ENCODE measurements at regions not wholly inside any gene's neighbourhood (a gene's known extent, or its start where the extent isn't known, plus 50 kb on each side); places are given as distances from the start of the nearest gene placed in this dataset.
"Not testable (repeated sequence)": the region's sequence is repeated elsewhere in the genome, so short reads cannot be mapped to it uniquely, and the experiment has no call there.

GRCh38 chr4:173475751-173476150 is 54.3 kb downstream of the HAND2 start:
- H3K36me3 Mint-ChIP-seq = no peaks in the 10 kb centered on the region
- H3K4me1 Mint-ChIP-seq (ENCODE audit: low read depth) = no peaks in the 10 kb centered on the region
- POLR2A ChIA-PET = no interaction called here
- DNase-seq = no peak
- H3K27me3 Mint-ChIP-seq = no peaks in the 10 kb centered on the region
- no peak overlapping the region for H3K27ac Mint-ChIP-seq
- H3K9me3 Mint-ChIP-seq = no peaks in the 10 kb centered on the region
- no peak overlapping the region for H3K4me3 Mint-ChIP-seq
- intact Hi-C loops (cut with micrococcal nuclease) = no loop called here
- CTCF ChIA-PET = no interaction called here

GRCh38 chr4:173469622-173470021 is 60.4 kb downstream of the HAND2 start:
- Mint-ChIP-seq H3K9me3 (no peaks in the 10 kb centered on the region), H3K36me3 (no peaks in the 10 kb centered on the region), H3K27me3 (no peaks in the 10 kb centered on the region), H3K27ac (no peak overlapping the region), H3K4me1 (ENCODE audit: low read depth) (no peaks in the 10 kb centered on the region), H3K4me3 (no peak overlapping the region)
- intact Hi-C loops (cut with micrococcal nuclease) = no loop called here
- ChIA-PET CTCF (no interaction called here), POLR2A (no interaction called here)
- DNase-seq = no peak

DNA sequence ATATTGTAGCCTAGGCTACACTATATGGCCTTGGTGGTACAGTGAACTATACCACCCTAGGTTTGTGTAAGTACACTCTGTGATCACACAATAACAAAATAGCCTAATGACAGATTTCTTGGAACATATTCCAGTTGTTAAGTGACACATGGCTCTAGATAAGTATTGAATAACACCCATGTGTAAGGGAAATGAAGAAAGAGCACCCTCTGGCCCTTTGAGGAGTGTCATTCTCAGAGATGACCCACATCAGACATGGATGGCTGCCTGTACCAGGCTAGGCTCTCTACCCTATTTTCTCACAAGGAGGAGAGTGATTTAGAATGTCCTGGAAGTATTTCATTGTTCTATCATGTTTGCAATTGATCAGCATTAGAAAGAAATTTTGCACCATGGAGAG is 61.7 kb downstream of the HAND2 start:
- Mint-ChIP-seq H3K4me3 (no peak overlapping the region), H3K9me3 (no peaks in the 10 kb centered on the region), H3K27ac (no peak overlapping the region), H3K4me1 (ENCODE audit: low read depth) (no peaks in the 10 kb centered on the region), H3K36me3 (no peaks in the 10 kb centered on the region), H3K27me3 (no peaks in the 10 kb centered on the region)
- ChIA-PET CTCF (no interaction called here), POLR2A (no interaction called here)
- no peak for DNase-seq
- intact Hi-C loops (cut with micrococcal nuclease) = no loop called here

DNA sequence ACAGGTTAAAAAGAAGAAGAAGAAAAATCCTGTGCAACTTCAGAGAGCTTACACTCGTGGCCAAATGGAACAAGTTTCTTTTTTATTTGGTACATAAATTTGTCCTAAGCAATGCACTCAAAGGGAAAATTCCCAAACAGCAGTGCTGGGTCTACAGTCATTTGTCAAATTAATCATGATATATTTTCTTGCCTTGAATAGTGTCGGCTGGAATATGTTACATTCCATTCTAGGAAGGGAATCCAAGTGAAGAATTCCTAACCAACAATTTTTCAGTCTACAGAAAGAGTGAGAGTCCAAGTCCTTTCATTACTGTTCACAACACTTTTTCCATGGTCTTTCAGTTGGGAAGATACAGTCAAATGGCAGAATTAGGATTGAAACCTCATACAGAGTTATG is 63.9 kb downstream of the HAND2 start:
- H3K27ac Mint-ChIP-seq = no peak overlapping the region
- POLR2A ChIA-PET = no interaction called here
- no peaks in the 10 kb centered on the region for H3K36me3 Mint-ChIP-seq

DNA sequence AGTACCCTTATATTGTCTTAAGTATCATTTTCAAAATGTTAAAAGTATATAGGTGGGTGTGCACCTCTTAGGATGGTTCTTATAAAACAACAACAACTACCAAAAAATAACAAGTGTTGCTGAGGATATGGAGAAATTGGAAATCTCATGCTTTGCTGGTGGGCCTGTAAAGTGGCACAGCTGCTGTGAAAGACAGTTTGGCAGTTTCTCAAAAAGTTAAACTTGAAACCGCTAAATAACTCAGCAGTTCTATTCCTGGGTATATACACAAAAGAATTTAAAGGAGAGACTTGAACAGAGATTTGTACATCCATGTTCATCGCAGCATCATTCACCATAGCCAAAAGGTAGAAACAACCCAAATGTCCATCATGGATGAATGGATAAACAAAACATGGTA is 65.5 kb downstream of the HAND2 start:
- DNase-seq = no peak
- no peak overlapping the region for H3K4me3 Mint-ChIP-seq
- H3K4me1 Mint-ChIP-seq (ENCODE audit: low read depth) = no peaks in the 10 kb centered on the region
- intact Hi-C loops (cut with micrococcal nuclease) = no loop called here
- ChIA-PET CTCF (no interaction called here), POLR2A (no interaction called here)
- H3K27me3 Mint-ChIP-seq = no peaks in the 10 kb centered on the region
- no peak overlapping the region for H3K27ac Mint-ChIP-seq
- no peaks in the 10 kb centered on the region for H3K9me3 Mint-ChIP-seq
- no peaks in the 10 kb centered on the region for H3K36me3 Mint-ChIP-seq

More for the DNA sequence above, 63.9 kb downstream of the HAND2 start:
- H3K4me3 Mint-ChIP-seq = no peak overlapping the region
- no peaks in the 10 kb centered on the region for H3K27me3 Mint-ChIP-seq
- CTCF ChIA-PET = interaction anchor here (1.0 kb wide), 1 partner anchor 47 kb away, joined by 3 read pairs; no protein-coding TSS in a partner anchor
- intact Hi-C loops (cut with micrococcal nuclease) = no loop called here
- H3K9me3 Mint-ChIP-seq = no peaks in the 10 kb centered on the region
- no peaks in the 10 kb centered on the region for H3K4me1 Mint-ChIP-seq (ENCODE audit: low read depth)
- no peak for DNase-seq

- no peaks in the 10 kb centered on the region for H3K27me3 Mint-ChIP-seq
- ChIA-PET POLR2A (no interaction called here), CTCF (no interaction called here)
- DNase-seq = no peak
- H3K36me3 Mint-ChIP-seq = no peaks in the 10 kb centered on the region
- intact Hi-C loops (cut with micrococcal nuclease) = no loop called here
- no peaks in the 10 kb centered on the region for H3K9me3 Mint-ChIP-seq
- no peaks in the 10 kb centered on the region for H3K4me1 Mint-ChIP-seq (ENCODE audit: low read depth)
- H3K27ac Mint-ChIP-seq = no peak overlapping the region
- H3K4me3 Mint-ChIP-seq = no peak overlapping the region
Observed at GRCh38 chr4:173463816-173464215, 64.9 kb upstream of the SCRG1 start.

- intact Hi-C loops (cut with micrococcal nuclease) = no loop called here
- H3K27me3 Mint-ChIP-seq = no peaks in the 10 kb centered on the region
- POLR2A ChIA-PET = no interaction called here
- DNase-seq = no peak
- no peaks in the 10 kb centered on the region for H3K9me3 Mint-ChIP-seq
- no peak overlapping the region for H3K27ac Mint-ChIP-seq
- H3K4me3 Mint-ChIP-seq = no peak overlapping the region
- H3K36me3 Mint-ChIP-seq = no peaks in the 10 kb centered on the region
- CTCF ChIA-PET = interaction anchor here (0.6 kb wide), 1 partner anchor 293 kb away, joined by 3 read pairs; no protein-coding TSS in a partner anchor
- H3K4me1 Mint-ChIP-seq (ENCODE audit: low read depth) = no peaks in the 10 kb centered on the region
Observed at GRCh38 chr4:173461170-173461569, 62.3 kb upstream of the SCRG1 start.

GRCh38 chr4:173459857-173460256 is 60.9 kb upstream of the SCRG1 start:
- CTCF ChIA-PET = no interaction called here
- Mint-ChIP-seq H3K27me3 (no peaks in the 10 kb centered on the region), H3K4me1 (ENCODE audit: low read depth) (no peaks in the 10 kb centered on the region), H3K4me3 (no peak overlapping the region), H3K27ac (no peak overlapping the region), H3K9me3 (no peaks in the 10 kb centered on the region), H3K36me3 (no peaks in the 10 kb centered on the region)
- intact Hi-C loops (cut with micrococcal nuclease) = no loop called here
- POLR2A ChIA-PET = no interaction called here
- no peak for DNase-seq

DNA sequence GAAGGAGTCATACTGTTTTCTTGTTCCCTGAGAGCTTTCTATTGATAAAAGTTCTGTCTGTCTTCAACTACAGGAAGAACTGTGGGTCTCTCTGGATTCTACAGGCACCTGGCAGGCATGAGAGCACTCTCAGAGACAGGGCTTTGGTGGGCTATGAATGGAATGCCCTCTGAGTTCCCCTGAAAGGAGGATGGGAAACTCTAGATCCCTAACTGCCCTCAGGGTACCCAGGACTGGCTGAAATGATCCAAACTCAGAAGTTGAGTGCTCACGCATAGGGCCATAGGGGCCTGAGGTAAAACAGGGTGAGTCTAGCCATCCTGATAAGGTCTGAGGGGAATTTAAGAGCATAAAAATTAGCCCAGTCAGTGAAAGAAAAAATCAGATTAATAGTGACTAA is 59.0 kb upstream of the SCRG1 start:
- H3K4me1 Mint-ChIP-seq (ENCODE audit: low read depth) = no peaks in the 10 kb centered on the region
- no peaks in the 10 kb centered on the region for H3K9me3 Mint-ChIP-seq
- H3K4me3 Mint-ChIP-seq = no peak overlapping the region
- ChIA-PET POLR2A (no interaction called here), CTCF (no interaction called here)
- H3K27ac Mint-ChIP-seq = no peak overlapping the region
- no peaks in the 10 kb centered on the region for H3K36me3 Mint-ChIP-seq
- no peak for DNase-seq
- intact Hi-C loops (cut with micrococcal nuclease) = no loop called here
- H3K27me3 Mint-ChIP-seq = no peaks in the 10 kb centered on the region

GRCh38 chr4:173451435-173451834 is 52.5 kb upstream of the SCRG1 start:
- H3K4me1 Mint-ChIP-seq (ENCODE audit: low read depth); H3K36me3 Mint-ChIP-seq; H3K4me3 Mint-ChIP-seq; intact Hi-C loops (cut with micrococcal nuclease); DNase-seq; POLR2A ChIA-PET; H3K27me3 Mint-ChIP-seq; H3K27ac Mint-ChIP-seq; H3K9me3 Mint-ChIP-seq: not testable (repeated sequence)
- CTCF ChIA-PET = interaction anchor here (1.3 to 1.8 kb wide), 2 partner anchors 31 to 43 kb away, joined by 4 read pairs; no protein-coding TSS in a partner anchor

DNA sequence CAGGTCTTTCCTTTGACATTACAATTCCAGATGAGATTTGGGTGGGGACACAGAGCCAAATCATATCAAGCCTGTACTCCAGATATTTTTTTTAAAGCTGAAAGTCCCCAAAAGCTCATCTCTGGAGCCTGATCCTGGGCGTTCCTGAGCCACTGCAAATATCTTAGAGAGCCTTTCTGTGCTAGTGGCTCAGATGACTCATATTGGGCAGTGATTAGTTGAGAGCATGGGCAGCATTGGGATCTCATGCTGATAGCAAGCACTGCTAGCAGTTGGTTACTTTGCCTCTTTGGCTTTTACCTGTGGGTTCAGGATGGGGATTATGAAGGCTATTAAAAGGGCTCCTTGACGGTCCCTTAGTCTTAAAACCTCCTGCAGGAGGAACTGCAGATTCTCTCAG is 51.4 kb upstream of the SCRG1 start:
- intact Hi-C loops (cut with micrococcal nuclease) = no loop called here
- no peak overlapping the region for H3K27ac Mint-ChIP-seq

GRCh38 chr4:173449380-173449717 is 50.4 kb upstream of the SCRG1 start:
- POLR2A ChIA-PET = no interaction called here
- no peaks in the 10 kb centered on the region for H3K36me3 Mint-ChIP-seq
- intact Hi-C loops (cut with micrococcal nuclease) = no loop called here

More for the DNA sequence above, 51.4 kb upstream of the SCRG1 start:
- Mint-ChIP-seq H3K4me3 (no peak overlapping the region), H3K36me3 (no peaks in the 10 kb centered on the region), H3K9me3 (no peaks in the 10 kb centered on the region), H3K27me3 (no peaks in the 10 kb centered on the region), H3K4me1 (ENCODE audit: low read depth) (no peaks in the 10 kb centered on the region)
- ChIA-PET POLR2A (no interaction called here), CTCF (interaction anchor here (1.3 to 1.8 kb wide), 2 partner anchors 30 to 44 kb away, joined by 4 read pairs; no protein-coding TSS in a partner anchor)
- DNase-seq = no peak

GRCh38 chr4:173448608-173449379 is 49.9 kb upstream of the SCRG1 start:
- POLR2A ChIA-PET = no interaction called here
- intact Hi-C loops (cut with micrococcal nuclease) = no loop called here
- Mint-ChIP-seq H3K27me3 (no peaks in the 10 kb centered on the region), H3K36me3 (no peaks in the 10 kb centered on the region), H3K4me3 (no peak overlapping the region), H3K9me3 (no peaks in the 10 kb centered on the region), H3K4me1 (ENCODE audit: low read depth) (no peaks in the 10 kb centered on the region), H3K27ac (no peak overlapping the region)
- DNase-seq = no peak
- CTCF ChIA-PET = no interaction called here

More at GRCh38 chr4:173449380-173449717, 50.4 kb upstream of the SCRG1 start:
- H3K4me1 Mint-ChIP-seq (ENCODE audit: low read depth) = no peaks in the 10 kb centered on the region
- H3K9me3 Mint-ChIP-seq = no peaks in the 10 kb centered on the region
- H3K27ac Mint-ChIP-seq = no peak overlapping the region
- no peak overlapping the region for H3K4me3 Mint-ChIP-seq
- no peaks in the 10 kb centered on the region for H3K27me3 Mint-ChIP-seq
- DNase-seq = no peak
- CTCF ChIA-PET = no interaction called here

Data from activated CD4-positive, alpha-beta memory T cell treated with anti-CD3 and anti-CD28 coated beads for 36 hours (primary cell).